Neural crest cell (in vitro differentiated cells): ENCODE measurements at regions not wholly inside any gene's neighbourhood (a gene's known extent, or its start where the extent isn't known, plus 50 kb on each side); places are given as distances from the start of the nearest gene placed in this dataset.

ENCODE experiments used
- DNase-seq: peaks from one replicate; pipeline ENCODE4 v3.0.0; 2021; ENCODE audit warnings: low read depth, mixed read lengths, low spot score
- H3K27ac Mint-ChIP-seq: one replicate; pipeline ENCODE4 v1.8.0; 2021; ENCODE audit warnings: mild to moderate bottlenecking, mixed read lengths; ENCODE audit not compliant: unreplicated experiment
- H3K27me3 Mint-ChIP-seq: 2 replicates; pipeline ENCODE4 v1.8.0; 2021; ENCODE audit warnings: low read depth, mild to moderate bottlenecking, mixed read lengths
- H3K36me3 Mint-ChIP-seq: 2 replicates; pipeline ENCODE4 v1.8.0; 2021; ENCODE audit warnings: low read depth, mild to moderate bottlenecking, mixed read lengths
- H3K4me1 Mint-ChIP-seq: 2 replicates; pipeline ENCODE4 v1.8.0; 2021; ENCODE audit warnings: mixed read lengths
- H3K4me3 Mint-ChIP-seq: one replicate; pipeline ENCODE4 v1.8.0; 2021; ENCODE audit warnings: mild to moderate bottlenecking, mixed read lengths
- H3K9me3 Mint-ChIP-seq: 2 replicates; pipeline ENCODE4 v1.8.0; 2021; ENCODE audit warnings: mixed read lengths
- CTCF ChIP-seq: fragments of 200-600 bp; sonication (generic); conservative IDR thresholded peaks from 2 replicates; pipeline ENCODE4 v1.5.0; 2021; ENCODE audit warnings: antibody characterized with exemption, mild to moderate bottlenecking

- Mint-ChIP-seq H3K27ac (no peak overlapping the region), H3K9me3 (peaks cover 2% of the 10 kb centered on the region), H3K4me3 (no peak overlapping the region), H3K27me3 (no peaks in the 10 kb centered on the region), H3K36me3 (no peaks in the 10 kb centered on the region), H3K4me1 (no peaks in the 10 kb centered on the region)
- no peak for TF ChIP-seq CTCF
- no peak for DNase-seq
These were observed 511.4 kb downstream of the BCL11A start for GRCh38 chr2:60042023-60042422.

GRCh38 chr2:60033325-60033724 lies 520.1 kb downstream of the BCL11A start:
- H3K27me3 Mint-ChIP-seq, result no peaks in the 10 kb centered on the region
- H3K27ac Mint-ChIP-seq, result no peak overlapping the region
- peaks cover 4% of the 10 kb centered on the region for H3K9me3 Mint-ChIP-seq
- no peak overlapping the region for H3K4me3 Mint-ChIP-seq
- no peak for DNase-seq
- no peaks in the 10 kb centered on the region for H3K36me3 Mint-ChIP-seq
- TF ChIP-seq CTCF, result no peak
- H3K4me1 Mint-ChIP-seq, result no peaks in the 10 kb centered on the region

GRCh38 chr2:60029566-60029883 lies 523.9 kb downstream of the BCL11A start:
- peaks cover 4% of the 10 kb centered on the region for H3K9me3 Mint-ChIP-seq
- DNase-seq, result no peak
- TF ChIP-seq CTCF, result no peak
- H3K4me1 Mint-ChIP-seq, result no peaks in the 10 kb centered on the region
- H3K27me3 Mint-ChIP-seq, result no peaks in the 10 kb centered on the region
- no peaks in the 10 kb centered on the region for H3K36me3 Mint-ChIP-seq
- H3K27ac Mint-ChIP-seq, result no peak overlapping the region
- no peak overlapping the region for H3K4me3 Mint-ChIP-seq

GRCh38 chr2:60028849-60029565 lies 524.4 kb downstream of the BCL11A start:
- no peak for DNase-seq
- H3K36me3 Mint-ChIP-seq, result no peaks in the 10 kb centered on the region

GRCh38 chr2:60025496-60025895 lies 528.0 kb downstream of the BCL11A start:
- no peak for DNase-seq
- Mint-ChIP-seq H3K4me1 (no peaks in the 10 kb centered on the region), H3K9me3 (no peaks in the 10 kb centered on the region), H3K4me3 (no peak overlapping the region), H3K27me3 (no peaks in the 10 kb centered on the region), H3K36me3 (no peaks in the 10 kb centered on the region), H3K27ac (no peak overlapping the region)
- TF ChIP-seq CTCF, result no peak

More at GRCh38 chr2:60028849-60029565, 524.4 kb downstream of the BCL11A start:
- Mint-ChIP-seq H3K4me1 (no peaks in the 10 kb centered on the region), H3K4me3 (no peak overlapping the region), H3K27ac (no peak overlapping the region), H3K9me3 (peaks cover 4% of the 10 kb centered on the region), H3K27me3 (no peaks in the 10 kb centered on the region)
- no peak for TF ChIP-seq CTCF
